Endothelial cell of umbilical vein (primary cell): ENCODE measurements at regions not wholly inside any gene's neighbourhood (a gene's known extent, or its start where the extent isn't known, plus 50 kb on each side); places are given as distances from the start of the nearest gene placed in this dataset.

Experiments used
- BruUV-seq: library from RNA; stranded (reverse); fragments of 400-500 nt; replicated peaks from 2 replicates; lab custom pipeline; 2021; lab: Mats Ljungman, UMichigan
- CTCF ChIA-PET: fragments of 300-600, 350-600 bp; sonication (Branson Sonifier 250); formaldehyde crosslinking; loops from one replicate; lab custom pipeline; 2021; ENCODE audit warnings: antibody characterized with exemption, inconsistent platforms; lab: Charles Lee
- POLR2A ChIA-PET: fragments of 300-600, 350-600 bp; sonication (Branson Sonifier 250); formaldehyde crosslinking; loops from one replicate; lab custom pipeline; 2021; ENCODE audit warnings: antibody characterized with exemption, inconsistent platforms; lab: Charles Lee
- DNase-seq: peaks from one replicate; pipeline ENCODE4 v3.0.0-alpha.2; 2011; ENCODE audit warnings: low read depth, low spot score
- FAIRE-seq: peaks from 2 replicates; lab custom pipeline; 2011; peaks lifted over from hg19 to GRCh38; lab: Jason Lieb, UNC
- H2AFZ ChIP-seq: 2 replicates; pipeline ENCODE4 v1.6.0; 2012; ENCODE audit warnings: low read depth, low read length, control low read depth, inconsistent platforms
- H3K27ac ChIP-seq: 2 replicates; pipeline ENCODE4 v1.5.1; 2011; ENCODE audit warnings: low read depth, mild to moderate bottlenecking, control low read depth, low read length, moderate library complexity; ENCODE audit not compliant: insufficient read depth
- H3K27me3 ChIP-seq, 2 experiments: 2 replicates each; pipeline versions ENCODE4 v1.6.0 to v1.6.1; 2011; ENCODE audit warnings: low read length in 2 of 2, mixed read lengths in 1 of 2; ENCODE audit not compliant: control insufficient read depth in 2 of 2, insufficient read depth in 2 of 2
- H3K36me3 ChIP-seq, 2 experiments: 2 replicates in 1 of 2; 3 replicates in 1 of 2; pipeline ENCODE4 v1.5.1; 2011; ENCODE audit warnings: low read length in 2 of 2, mild to moderate bottlenecking in 1 of 2, moderate library complexity in 1 of 2; ENCODE audit not compliant: control insufficient read depth in 2 of 2, insufficient read depth in 2 of 2; ENCODE audit errors: extremely low read depth in 1 of 2
- H3K4me1 ChIP-seq: 3 replicates; pipeline ENCODE4 v1.5.1; 2011; ENCODE audit warnings: mild to moderate bottlenecking, low read length; ENCODE audit not compliant: control insufficient read depth, insufficient read depth; ENCODE audit errors: extremely low read depth
- H3K4me2 ChIP-seq: 2 replicates; pipeline ENCODE4 v1.6.1; 2011; ENCODE audit warnings: low read length, control low read depth, mixed read lengths; ENCODE audit not compliant: insufficient read depth
- H3K4me3 ChIP-seq, 3 experiments: fragments of 200-600 bp in 1 of 3; sonication (generic), shearing (Covaris generic) in 1 of 3; replicated peaks in 1 of 3; 2 replicates each; pipeline ENCODE4 v1.5.1; 2011 to 2016; ENCODE audit warnings: control low read depth in 3 of 3, low read length in 3 of 3, mild to moderate bottlenecking in 2 of 3, inconsistent platforms in 1 of 3, low read depth in 1 of 3, moderate library complexity in 1 of 3; ENCODE audit not compliant: insufficient read depth in 1 of 3
- H3K79me2 ChIP-seq: 2 replicates; pipeline ENCODE4 v1.6.0; 2012; ENCODE audit warnings: low read length, inconsistent platforms; ENCODE audit not compliant: control insufficient read depth, insufficient read depth
- H3K9ac ChIP-seq: replicated peaks from 2 replicates; pipeline ENCODE3; 2011; ENCODE audit warnings: low read length, control low read depth; ENCODE audit not compliant: insufficient read depth; ENCODE audit errors: extremely low read depth
- H3K9me1 ChIP-seq: replicated peaks from 3 replicates; pipeline ENCODE4 v1.6.0; 2011; ENCODE audit warnings: mild to moderate bottlenecking, low read length; ENCODE audit not compliant: control insufficient read depth, insufficient read depth; ENCODE audit errors: extremely low read depth
- H3K9me3 ChIP-seq: replicated peaks from 2 replicates; pipeline ENCODE4 v1.5.1; 2012; ENCODE audit warnings: low read length, inconsistent platforms; ENCODE audit not compliant: control insufficient read depth, insufficient read depth
- H4K20me1 ChIP-seq: replicated peaks from 2 replicates; pipeline ENCODE3; 2011; ENCODE audit warnings: mild to moderate bottlenecking, low read length; ENCODE audit not compliant: control insufficient read depth, insufficient read depth; ENCODE audit errors: extremely low read depth
- EZH2 ChIP-seq: IDR thresholded peaks from 2 replicates; pipeline ENCODE4 v1.6.1; 2012; ENCODE audit warnings: borderline replicate concordance, low read depth, mild to moderate bottlenecking, moderate library complexity, low read length, inconsistent platforms; ENCODE audit not compliant: severe bottlenecking
- FOS ChIP-seq: IDR thresholded peaks from 2 replicates; pipeline ENCODE4 v1.6.1; 2011; ENCODE audit warnings: mild to moderate bottlenecking, low read length, moderate library complexity, borderline replicate concordance; ENCODE audit not compliant: insufficient read depth
- GATA2 ChIP-seq: IDR thresholded peaks from 2 replicates; pipeline ENCODE4 v1.7.0; 2011; ENCODE audit warnings: low read depth, mild to moderate bottlenecking, moderate library complexity, mixed read lengths, low read length; ENCODE audit not compliant: insufficient read length, insufficient read depth
- JUN ChIP-seq: IDR thresholded peaks from 2 replicates; pipeline ENCODE4 v1.6.1; 2011; ENCODE audit warnings: borderline replicate concordance, low read depth; ENCODE audit not compliant: insufficient read length, insufficient read depth
- MYC ChIP-seq: IDR thresholded peaks from one replicate; pipeline ENCODE4 v1.6.1; 2011; ENCODE audit warnings: mild to moderate bottlenecking, low read depth, low read length
- POLR2A ChIP-seq: IDR thresholded peaks from 2 replicates; pipeline ENCODE4 v1.6.1; 2012; ENCODE audit warnings: low read depth, mild to moderate bottlenecking, control low read depth, low read length
- POLR2AphosphoS5 ChIP-seq: IDR thresholded peaks from 2 replicates; pipeline ENCODE4 v1.6.1; 2012; ENCODE audit warnings: low read depth, mild to moderate bottlenecking, control low read depth, low read length, moderate library complexity; ENCODE audit not compliant: insufficient read depth
- dilution Hi-C: fragments of 300-500 bp; cut with MboI; formaldehyde crosslinking; loops from one replicate; pipeline ENCODE4 v1.15.0; 2019; ENCODE audit warnings: low sequenced_read_pairs; ENCODE audit not compliant: extremely low pct_ligation_motif_present
- intact Hi-C: fragments of 100-400 bp; cut with micrococcal nuclease; formaldehyde crosslinking; loops from one replicate; pipeline ENCODE4 v1.10.0; 2022
- TF ChIP-seq, protein P1 (sequence below): IDR thresholded peaks from 2 replicates; pipeline ENCODE4 v1.6.1; 2011; ENCODE audit not compliant: insufficient read depth, insufficient read length
- TF ChIP-seq, protein P2 (sequence below), 2 donors: IDR thresholded peaks; 1 replicate in 1 of 2; 2 replicates in 1 of 2; pipeline ENCODE4 v1.5.1; 2011; ENCODE audit warnings: low read length in 2 of 2, mild to moderate bottlenecking in 2 of 2, moderate library complexity in 2 of 2, control low read depth in 1 of 2, inconsistent platforms in 1 of 2, low read depth in 1 of 2; ENCODE audit not compliant: insufficient read depth in 1 of 2; ENCODE audit errors: extremely low read depth in 1 of 2

DNA sequence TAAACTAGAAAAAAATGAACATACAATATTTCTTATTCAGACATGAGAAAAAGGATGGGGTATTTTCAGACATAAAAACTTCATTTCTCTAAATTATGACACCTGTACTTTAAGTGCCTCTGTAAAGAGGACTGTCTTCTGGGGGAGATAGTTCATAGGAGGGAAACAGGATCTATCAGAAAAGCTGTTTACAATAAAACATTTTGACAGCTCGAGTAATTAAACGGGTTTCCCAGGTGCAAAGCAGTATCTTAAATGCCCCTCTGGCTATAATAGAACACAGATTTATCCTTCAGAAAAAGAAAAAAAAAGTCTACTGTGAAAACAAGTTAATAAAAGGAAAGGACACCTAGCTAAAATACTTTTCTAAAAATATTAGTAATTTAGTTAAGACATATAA is 311.4 kb upstream of the UBE2E3 start:
- intact Hi-C loops, result no loop called here
- Histone ChIP-seq H3K4me2 (no peak overlapping the region), H3K27ac (no peak overlapping the region), H3K9me1 (no peaks in the 10 kb centered on the region), H3K36me3 (no peaks in the 10 kb centered on the region), H3K4me1 (no peaks in the 10 kb centered on the region), H3K4me3 (no peak overlapping the region), H3K9ac (no peak overlapping the region), H3K79me2 (no peaks in the 10 kb centered on the region), H2AFZ (no peak overlapping the region), H3K27me3 (no peaks in the 10 kb centered on the region), H4K20me1 (no peaks in the 10 kb centered on the region), H3K9me3 (no peaks in the 10 kb centered on the region)
- FAIRE-seq (no peak), DNase-seq (no peak)
- TF ChIP-seq FOS (no peak), MYC (no peak), JUN (no peak), POLR2AphosphoS5 (no peak), EZH2 (no peak), POLR2A (no peak), GATA2 (no peak)
- TF ChIP-seq, protein P1, sequence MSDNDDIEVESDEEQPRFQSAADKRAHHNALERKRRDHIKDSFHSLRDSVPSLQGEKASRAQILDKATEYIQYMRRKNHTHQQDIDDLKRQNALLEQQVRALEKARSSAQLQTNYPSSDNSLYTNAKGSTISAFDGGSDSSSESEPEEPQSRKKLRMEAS, result no peak
- TF ChIP-seq, protein P2, sequence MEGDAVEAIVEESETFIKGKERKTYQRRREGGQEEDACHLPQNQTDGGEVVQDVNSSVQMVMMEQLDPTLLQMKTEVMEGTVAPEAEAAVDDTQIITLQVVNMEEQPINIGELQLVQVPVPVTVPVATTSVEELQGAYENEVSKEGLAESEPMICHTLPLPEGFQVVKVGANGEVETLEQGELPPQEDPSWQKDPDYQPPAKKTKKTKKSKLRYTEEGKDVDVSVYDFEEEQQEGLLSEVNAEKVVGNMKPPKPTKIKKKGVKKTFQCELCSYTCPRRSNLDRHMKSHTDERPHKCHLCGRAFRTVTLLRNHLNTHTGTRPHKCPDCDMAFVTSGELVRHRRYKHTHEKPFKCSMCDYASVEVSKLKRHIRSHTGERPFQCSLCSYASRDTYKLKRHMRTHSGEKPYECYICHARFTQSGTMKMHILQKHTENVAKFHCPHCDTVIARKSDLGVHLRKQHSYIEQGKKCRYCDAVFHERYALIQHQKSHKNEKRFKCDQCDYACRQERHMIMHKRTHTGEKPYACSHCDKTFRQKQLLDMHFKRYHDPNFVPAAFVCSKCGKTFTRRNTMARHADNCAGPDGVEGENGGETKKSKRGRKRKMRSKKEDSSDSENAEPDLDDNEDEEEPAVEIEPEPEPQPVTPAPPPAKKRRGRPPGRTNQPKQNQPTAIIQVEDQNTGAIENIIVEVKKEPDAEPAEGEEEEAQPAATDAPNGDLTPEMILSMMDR (IDR thresholded peaks at IDR 0.05; ENCODE audit: extremely low read depth in 1 of 2, insufficient read depth in 1 of 2, low read depth in 1 of 2, low read length in 2 of 2), result no peak
- BruUV-seq, result no TSS peak
- ChIA-PET CTCF (no interaction called here), POLR2A (no interaction called here)
- dilution Hi-C loops, result no loop called here
